Mesothelial cell of epicardium (in vitro differentiated cells): ENCODE measurements at regions not wholly inside any gene's neighbourhood (a gene's known extent, or its start where the extent isn't known, plus 50 kb on each side); places are given as distances from the start of the nearest gene placed in this dataset.
"Not testable (repeated sequence)": the region's sequence is repeated elsewhere in the genome, so short reads cannot be mapped to it uniquely, and the experiment has no call there.

ENCODE experiments used
- DNase-seq, 2 experiments: peaks; one replicate each; pipeline ENCODE4 v3.0.0; 2021; ENCODE audit warnings: low spot score in 2 of 2; ENCODE audit not compliant: unreplicated experiment in 2 of 2
- H3K27ac Mint-ChIP-seq: 2 replicates; pipeline ENCODE4 v1.8.0; 2021; ENCODE audit warnings: mixed read lengths
- H3K27me3 Mint-ChIP-seq: 2 replicates; pipeline ENCODE4 v1.8.0; 2021; ENCODE audit warnings: low read depth, mixed read lengths
- H3K36me3 Mint-ChIP-seq: 2 replicates; pipeline ENCODE4 v1.8.0; 2021; ENCODE audit warnings: mixed read lengths
- H3K4me1 Mint-ChIP-seq: 2 replicates; pipeline ENCODE4 v1.8.0; 2021; ENCODE audit warnings: mixed read lengths
- H3K4me3 Mint-ChIP-seq: 2 replicates; pipeline ENCODE4 v1.8.0; 2021; ENCODE audit warnings: mild to moderate bottlenecking, moderate library complexity, mixed read lengths
- H3K9me3 Mint-ChIP-seq: 2 replicates; pipeline ENCODE4 v1.8.0; 2021; ENCODE audit warnings: mixed read lengths
- CTCF ChIP-seq: fragments of 200-600 bp; sonication (generic); IDR thresholded peaks from one replicate; pipeline ENCODE4 v1.5.0; 2021; ENCODE audit warnings: antibody characterized with exemption; ENCODE audit not compliant: unreplicated experiment

GRCh38 chr2:239549711-239550255 lies 149.0 kb upstream of the HDAC4 start:
- Mint-ChIP-seq H3K9me3 (no peaks in the 10 kb centered on the region), H3K27ac (no peak overlapping the region), H3K4me1 (no peaks in the 10 kb centered on the region), H3K27me3 (peaks cover 37% of the 10 kb centered on the region), H3K4me3 (no peak overlapping the region), H3K36me3 (no peaks in the 10 kb centered on the region)
- no peak for TF ChIP-seq CTCF
- DNase-seq: no peak

GRCh38 chr2:239548965-239549595 lies 148.3 kb upstream of the HDAC4 start:
- Mint-ChIP-seq H3K27ac (no peak overlapping the region), H3K4me3 (no peak overlapping the region), H3K36me3 (no peaks in the 10 kb centered on the region), H3K4me1 (peaks cover 3% of the 10 kb centered on the region), H3K27me3 (peaks cover 38% of the 10 kb centered on the region), H3K9me3 (no peaks in the 10 kb centered on the region)
- DNase-seq: no peak
- TF ChIP-seq CTCF: no peak

GRCh38 chr2:239548451-239548871 lies 147.6 kb upstream of the HDAC4 start:
- no peak overlapping the region for H3K27ac Mint-ChIP-seq
- no peaks in the 10 kb centered on the region for H3K36me3 Mint-ChIP-seq
- no peak for DNase-seq
- no peak for TF ChIP-seq CTCF
- H3K27me3 Mint-ChIP-seq: peaks cover 36% of the 10 kb centered on the region
- peaks cover 5% of the 10 kb centered on the region for H3K4me1 Mint-ChIP-seq
- no peak overlapping the region for H3K4me3 Mint-ChIP-seq
- no peaks in the 10 kb centered on the region for H3K9me3 Mint-ChIP-seq

- not testable (repeated sequence) for H3K27ac Mint-ChIP-seq
Measured at GRCh38 chr2:239547140-239547539, 146.3 kb upstream of the HDAC4 start.

GRCh38 chr2:239546541-239546940 lies 145.7 kb upstream of the HDAC4 start:
- no peak overlapping the region for H3K4me3 Mint-ChIP-seq
- H3K9me3 Mint-ChIP-seq: peaks cover 3% of the 10 kb centered on the region
- no peak for DNase-seq
- no peaks in the 10 kb centered on the region for H3K36me3 Mint-ChIP-seq
- peaks cover 5% of the 10 kb centered on the region for H3K4me1 Mint-ChIP-seq
- no peak overlapping the region for H3K27ac Mint-ChIP-seq
- H3K27me3 Mint-ChIP-seq: peaks cover 25% of the 10 kb centered on the region
- TF ChIP-seq CTCF: no peak

More at GRCh38 chr2:239547140-239547539, 146.3 kb upstream of the HDAC4 start:
- H3K9me3 Mint-ChIP-seq, H3K4me1 Mint-ChIP-seq, DNase-seq, H3K4me3 Mint-ChIP-seq, H3K36me3 Mint-ChIP-seq: not testable (repeated sequence)
- peaks cover 27% of the 10 kb centered on the region for H3K27me3 Mint-ChIP-seq

GRCh38 chr2:239545741-239546392 lies 145.0 kb upstream of the HDAC4 start:
- no peak overlapping the region for H3K4me3 Mint-ChIP-seq
- no peaks in the 10 kb centered on the region for H3K36me3 Mint-ChIP-seq
- H3K27ac Mint-ChIP-seq: no peak overlapping the region
- no peak for TF ChIP-seq CTCF
- peaks cover 25% of the 10 kb centered on the region for H3K27me3 Mint-ChIP-seq
- peaks cover 9% of the 10 kb centered on the region for H3K9me3 Mint-ChIP-seq
- no peak for DNase-seq
- H3K4me1 Mint-ChIP-seq: peaks cover 5% of the 10 kb centered on the region
